HEK293 (cell line): ENCODE measurements at regions not wholly inside any gene's neighbourhood (a gene's known extent, or its start where the extent isn't known, plus 50 kb on each side); places are given as distances from the start of the nearest gene placed in this dataset.
"Not testable (repeated sequence)": the region's sequence is repeated elsewhere in the genome, so short reads cannot be mapped to it uniquely, and the experiment has no call there.

Experiments used
- CTCF ChIP-seq: fragments of 450-650 bp; formaldehyde crosslinking; IDR thresholded peaks from 2 replicates; pipeline ENCODE4 v1.5.1; 2016; ENCODE audit warnings: missing biosample characterization, missing genetic modification characterization
- REPIN1 ChIP-seq: fragments of 450-650 bp; formaldehyde crosslinking; IDR thresholded peaks from 2 replicates; pipeline ENCODE4 v1.5.1; 2017; ENCODE audit warnings: missing biosample characterization, missing genetic modification characterization, low read depth
- TSHZ1 ChIP-seq: fragments of 450-650 bp; formaldehyde crosslinking; IDR thresholded peaks from 2 replicates; pipeline ENCODE4 v1.5.1; 2016; ENCODE audit warnings: missing biosample characterization, missing genetic modification characterization, borderline replicate concordance
- ZNF302 ChIP-seq: fragments of 450-650 bp; formaldehyde crosslinking; IDR thresholded peaks from 2 replicates; pipeline ENCODE4 v1.5.1; 2016; ENCODE audit warnings: missing biosample characterization, missing genetic modification characterization, low read depth
- ZNF398 ChIP-seq: fragments of 450-650 bp; formaldehyde crosslinking; IDR thresholded peaks from 2 replicates; pipeline ENCODE4 v1.5.1; 2017; ENCODE audit warnings: missing biosample characterization, missing genetic modification characterization
- ZNF658 ChIP-seq: fragments of 450-650 bp; formaldehyde crosslinking; IDR thresholded peaks from 2 replicates; pipeline ENCODE4; 2016; ENCODE audit warnings: missing biosample characterization, missing genetic modification characterization
- ZSCAN16 ChIP-seq: fragments of 450-650 bp; formaldehyde crosslinking; IDR thresholded peaks from 2 replicates; pipeline ENCODE4 v1.5.1; 2016; ENCODE audit warnings: missing biosample characterization, missing genetic modification characterization

GRCh38 chr4:107436471-107436870 lies 283.6 kb downstream of the PAPSS1 start:
- not testable (repeated sequence) for TF ChIP-seq REPIN1; ZNF658 (tag by site-specific recombination); CTCF (tag by site-specific recombination); ZSCAN16 (tag by site-specific recombination); ZNF398 (tag by site-specific recombination); TSHZ1 (tag by site-specific recombination); ZNF302 (tag by site-specific recombination)
